Vagina (tissue), 2 donors: ENCODE measurements at regions not wholly inside any gene's neighbourhood (a gene's known extent, or its start where the extent isn't known, plus 50 kb on each side); places are given as distances from the start of the nearest gene placed in this dataset.

Experiments used
- DNase-seq, 2 donors: peaks; one replicate each; pipeline ENCODE4 v3.0.0-alpha.2; 2017; ENCODE audit errors: extremely low spot score in 2 of 2
- H3K27ac ChIP-seq: fragments of 200-600 bp; sonication (generic); one replicate; pipeline ENCODE4 v1.5.1; 2019
- H3K27me3 ChIP-seq: fragments of 200-600 bp; sonication (generic); one replicate; pipeline ENCODE4 v1.5.1; 2019
- H3K36me3 ChIP-seq, 2 donors: fragments of 200-600 bp; sonication (generic); one replicate each; pipeline ENCODE4 v1.5.1; 2017 to 2019
- H3K4me1 ChIP-seq: fragments of 200-600 bp; sonication (generic); one replicate; pipeline ENCODE4 v1.5.1; 2019
- H3K4me3 ChIP-seq, 2 donors: fragments of 200-600 bp; sonication (generic); 1 replicate in 1 of 2; 2 replicates in 1 of 2; pipeline ENCODE4 v1.5.1; 2016 to 2019
- H3K9me3 ChIP-seq: fragments of 200-600 bp; sonication (generic); one replicate; pipeline ENCODE4 v1.5.1; 2019
- CTCF ChIP-seq, 3 experiments: fragments of 450-650 bp in 2 of 3; fragments of 200-600 bp in 1 of 3; sonication (generic) in 1 of 3; IDR thresholded peaks; one replicate each; pipeline ENCODE4 v1.5.1; 2017 to 2019; ENCODE audit warnings: antibody characterized with exemption in 3 of 3, mild to moderate bottlenecking in 2 of 3, moderate library complexity in 2 of 3
- POLR2A ChIP-seq, 2 donors: fragments of 450-650 bp; IDR thresholded peaks; one replicate each; pipeline ENCODE4 v1.6.1; 2017; ENCODE audit warnings: antibody characterized with exemption in 2 of 2, mild to moderate bottlenecking in 2 of 2, moderate library complexity in 2 of 2
- POLR2AphosphoS5 ChIP-seq, 2 donors: sonication (generic); formaldehyde crosslinking; IDR thresholded peaks; one replicate each; pipeline ENCODE4 v1.9.0; 2017; ENCODE audit warnings: antibody characterized with exemption in 2 of 2, mild to moderate bottlenecking in 2 of 2, low read depth in 1 of 2; ENCODE audit not compliant: insufficient read depth in 1 of 2
- intact Hi-C: fragments of 100-400 bp; cut with DNase I; formaldehyde crosslinking; loops from one replicate; pipeline ENCODE4 v1.15.1; 2023

GRCh38 chr7:84784450-84784849 is 402.4 kb downstream of the SEMA3D start:
- Histone ChIP-seq H3K36me3 (no peaks in the 10 kb centered on the region), H3K4me3 (no peak overlapping the region), H3K27ac (no peak overlapping the region), H3K27me3 (no peaks in the 10 kb centered on the region), H3K9me3 (no peaks in the 10 kb centered on the region), H3K4me1 (no peaks in the 10 kb centered on the region)
- DNase-seq: no peak
- intact Hi-C loops: no loop called here
- TF ChIP-seq POLR2A (IDR thresholded peaks at IDR 0.05) (no peak), CTCF (IDR thresholded peaks at IDR 0.05) (no peak), POLR2AphosphoS5 (IDR thresholded peaks at IDR 0.05; ENCODE audit: insufficient read depth in 1 of 2, low read depth in 1 of 2) (no peak)

GRCh38 chr7:84783141-84783778 is 403.6 kb downstream of the SEMA3D start:
- no peaks in the 10 kb centered on the region for H3K9me3 ChIP-seq
- DNase-seq: no peak
- H3K4me3 ChIP-seq: no peak overlapping the region
- H3K27me3 ChIP-seq: no peaks in the 10 kb centered on the region
- H3K27ac ChIP-seq: no peak overlapping the region
- H3K4me1 ChIP-seq: no peaks in the 10 kb centered on the region
- H3K36me3 ChIP-seq: no peaks in the 10 kb centered on the region
- intact Hi-C loops: no loop called here
- TF ChIP-seq POLR2A (IDR thresholded peaks at IDR 0.05) (no peak), POLR2AphosphoS5 (IDR thresholded peaks at IDR 0.05; ENCODE audit: insufficient read depth in 1 of 2, low read depth in 1 of 2) (no peak), CTCF (IDR thresholded peaks at IDR 0.05) (no peak)

- Histone ChIP-seq H3K9me3 (no peaks in the 10 kb centered on the region), H3K27me3 (no peaks in the 10 kb centered on the region), H3K4me3 (no peak overlapping the region), H3K27ac (no peak overlapping the region), H3K36me3 (no peaks in the 10 kb centered on the region), H3K4me1 (no peaks in the 10 kb centered on the region)
- no peak for DNase-seq
- TF ChIP-seq POLR2AphosphoS5 (IDR thresholded peaks at IDR 0.05; ENCODE audit: insufficient read depth in 1 of 2, low read depth in 1 of 2): no peak
- TF ChIP-seq CTCF (IDR thresholded peaks at IDR 0.05): no peak
- TF ChIP-seq POLR2A (IDR thresholded peaks at IDR 0.05): no peak
- intact Hi-C loops: no loop called here
These were observed 405.0 kb downstream of the SEMA3D start for GRCh38 chr7:84781838-84782237.

- no peaks in the 10 kb centered on the region for H3K27me3 ChIP-seq
- H3K4me1 ChIP-seq: no peaks in the 10 kb centered on the region
- no peaks in the 10 kb centered on the region for H3K36me3 ChIP-seq
- intact Hi-C loops: no loop called here
- H3K9me3 ChIP-seq: no peaks in the 10 kb centered on the region
- no peak overlapping the region for H3K4me3 ChIP-seq
- no peak for DNase-seq
- TF ChIP-seq CTCF (IDR thresholded peaks at IDR 0.05) (no peak), POLR2AphosphoS5 (IDR thresholded peaks at IDR 0.05; ENCODE audit: insufficient read depth in 1 of 2, low read depth in 1 of 2) (no peak), POLR2A (IDR thresholded peaks at IDR 0.05) (no peak)
- H3K27ac ChIP-seq: no peak overlapping the region
These were observed 406.4 kb downstream of the SEMA3D start for GRCh38 chr7:84780158-84781124.

- TF ChIP-seq POLR2AphosphoS5 (IDR thresholded peaks at IDR 0.05; ENCODE audit: insufficient read depth in 1 of 2, low read depth in 1 of 2) (no peak), CTCF (IDR thresholded peaks at IDR 0.05) (no peak), POLR2A (IDR thresholded peaks at IDR 0.05) (no peak)
- intact Hi-C loops: no loop called here
- H3K4me1 ChIP-seq: no peaks in the 10 kb centered on the region
- H3K9me3 ChIP-seq: no peaks in the 10 kb centered on the region
- H3K36me3 ChIP-seq: no peaks in the 10 kb centered on the region
- H3K27me3 ChIP-seq: no peaks in the 10 kb centered on the region
- no peak for DNase-seq
- no peak overlapping the region for H3K27ac ChIP-seq
- no peak overlapping the region for H3K4me3 ChIP-seq
These were observed 429.1 kb downstream of the SEMA3D start for GRCh38 chr7:84757761-84758160.
